ENCODE measurements at regions not wholly inside any gene's neighbourhood (a gene's known extent, or its start where the extent isn't known, plus 50 kb on each side); places are given as distances from the start of the nearest gene placed in this dataset.

GRCh38 chr10:4723860-4724259 lies 102.1 kb upstream of the AKR1E2 start:
- TF ChIP-seq CTCF (optimal IDR thresholded peaks at IDR 0.05 in 1 of 3, IDR thresholded peaks at IDR 0.05 in 1 of 3, conservative IDR thresholded peaks at IDR 0.05 in 1 of 3; ENCODE audit: extremely low read depth in 1 of 3, insufficient read depth in 2 of 3, low read length in 3 of 3) (no peak), EZH2 (IDR thresholded peaks at IDR 0.05; ENCODE audit: low read length) (no peak)

Measured in keratinocyte (primary cell).